ENCODE measurements at regions not wholly inside any gene's neighbourhood (a gene's known extent, or its start where the extent isn't known, plus 50 kb on each side); places are given as distances from the start of the nearest gene placed in this dataset.

- TF ChIP-seq POLR2A (IDR thresholded peaks at IDR 0.05): no peak
- TF ChIP-seq, protein P1, sequence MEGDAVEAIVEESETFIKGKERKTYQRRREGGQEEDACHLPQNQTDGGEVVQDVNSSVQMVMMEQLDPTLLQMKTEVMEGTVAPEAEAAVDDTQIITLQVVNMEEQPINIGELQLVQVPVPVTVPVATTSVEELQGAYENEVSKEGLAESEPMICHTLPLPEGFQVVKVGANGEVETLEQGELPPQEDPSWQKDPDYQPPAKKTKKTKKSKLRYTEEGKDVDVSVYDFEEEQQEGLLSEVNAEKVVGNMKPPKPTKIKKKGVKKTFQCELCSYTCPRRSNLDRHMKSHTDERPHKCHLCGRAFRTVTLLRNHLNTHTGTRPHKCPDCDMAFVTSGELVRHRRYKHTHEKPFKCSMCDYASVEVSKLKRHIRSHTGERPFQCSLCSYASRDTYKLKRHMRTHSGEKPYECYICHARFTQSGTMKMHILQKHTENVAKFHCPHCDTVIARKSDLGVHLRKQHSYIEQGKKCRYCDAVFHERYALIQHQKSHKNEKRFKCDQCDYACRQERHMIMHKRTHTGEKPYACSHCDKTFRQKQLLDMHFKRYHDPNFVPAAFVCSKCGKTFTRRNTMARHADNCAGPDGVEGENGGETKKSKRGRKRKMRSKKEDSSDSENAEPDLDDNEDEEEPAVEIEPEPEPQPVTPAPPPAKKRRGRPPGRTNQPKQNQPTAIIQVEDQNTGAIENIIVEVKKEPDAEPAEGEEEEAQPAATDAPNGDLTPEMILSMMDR (IDR thresholded peaks at IDR 0.05): no peak
- Histone ChIP-seq H3K36me3 (no peaks in the 10 kb centered on the region), H3K9me3 (no peaks in the 10 kb centered on the region), H3K27ac (peak overlapping the region; percentile 57 to 94 (median 78)), H3K27me3 (peaks cover 0 to 15% (median 0%) of the 10 kb centered on the region in 9 donors), H3K4me3 (peak overlapping the region in 11 of 12 donors; percentile 10 to 71 (median 53)), H3K4me1 (peaks cover 0 to 20% (median 0%) of the 10 kb centered on the region in 12 donors)
- intact Hi-C loops (cut with DNase I): no loop called here
- WGBS, 4 donors: 49 to 63% (median 60%) methylated on average over 17 of the region's 17 CpGs
- DNase-seq: no peak
- peak in 3 of 4 donors; percentile 11 to 25 (median 18) for ATAC-seq
These were observed 1319.1 kb downstream of the TMEM121 start for GRCh38 chr14:106845286-106846087.

DNA sequence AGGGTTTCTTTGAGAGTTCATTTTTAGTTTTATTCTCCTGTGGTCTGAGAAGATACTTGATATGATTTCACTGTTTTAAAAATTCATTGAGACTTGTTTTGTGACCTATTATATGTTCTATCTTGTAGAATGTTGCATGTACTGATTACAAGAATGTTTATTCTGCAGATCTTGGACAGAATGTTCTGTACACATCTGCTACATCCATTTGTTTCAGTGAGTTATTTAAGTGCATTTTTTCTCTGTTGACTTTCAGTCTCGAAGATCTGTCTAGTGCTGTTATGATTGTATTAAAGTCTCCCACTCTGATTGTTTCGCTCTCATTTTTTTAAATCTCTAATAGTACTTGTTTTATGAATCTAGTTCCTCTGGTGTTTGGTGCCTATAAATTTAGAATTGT lies 1319.8 kb downstream of the TMEM121 start:
- ATAC-seq: peak in 3 of 4 donors; percentile 28 to 42 (median 33)

DNA sequence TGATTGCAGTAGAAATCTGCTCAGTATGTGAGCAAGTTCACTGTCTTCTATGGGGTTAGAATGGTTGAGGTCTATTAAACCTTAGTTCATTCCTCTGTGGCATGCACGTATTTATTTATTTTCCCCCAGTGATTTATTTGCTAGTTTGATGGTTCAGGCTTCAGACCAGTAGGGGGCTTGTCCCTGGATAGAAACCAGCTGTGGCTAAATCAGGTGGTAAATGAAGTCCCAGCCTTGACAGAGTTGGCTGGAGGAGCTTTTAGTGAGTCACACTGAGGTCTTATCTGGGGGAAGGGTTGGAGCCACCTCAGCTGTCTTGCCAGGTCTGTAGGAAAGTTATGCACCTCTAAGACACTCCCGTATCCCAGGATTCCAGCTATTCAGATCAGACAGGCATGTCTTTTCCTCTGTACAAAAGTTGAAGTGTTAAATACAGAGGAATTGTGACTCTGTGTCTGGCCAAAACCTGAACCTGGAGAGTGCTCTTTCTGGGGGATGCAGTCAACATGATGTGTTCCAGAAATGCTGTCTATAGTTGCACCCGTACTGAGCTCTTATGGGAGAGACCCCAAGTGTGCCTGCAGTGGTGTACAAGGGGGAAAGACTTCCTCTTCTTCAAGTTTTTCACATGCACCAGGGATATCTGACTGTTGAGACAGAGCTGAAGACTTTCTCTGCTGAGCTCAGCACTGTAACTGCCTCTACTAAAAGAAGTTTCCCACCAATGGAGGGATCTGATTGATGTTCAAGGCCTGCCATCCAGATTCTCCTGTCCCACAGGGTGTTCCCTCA lies 1322.1 kb downstream of the TMEM121 start:
- no peaks in the 10 kb centered on the region for H3K36me3 ChIP-seq
- 58 to 66% (median 63%) methylated on average over 3 of the region's 3 CpGs for WGBS, 4 donors
- DNase-seq (no peak), ATAC-seq (no peak)
- no peak for TF ChIP-seq POLR2A (IDR thresholded peaks at IDR 0.05)
- TF ChIP-seq, protein P1 (IDR thresholded peaks at IDR 0.05): peak in 2 of 12 donors; percentile 11 to 13
- intact Hi-C loops (cut with DNase I): no loop called here
- H3K4me3 ChIP-seq: no peak overlapping the region
- H3K9me3 ChIP-seq: no peaks in the 10 kb centered on the region
- H3K27ac ChIP-seq: no peak overlapping the region
- H3K4me1 ChIP-seq: peaks cover 0 to 15% (median 0%) of the 10 kb centered on the region in 12 donors
- H3K27me3 ChIP-seq: peaks cover 0 to 19% (median 0%) of the 10 kb centered on the region in 9 donors

More for the DNA sequence above, 1319.8 kb downstream of the TMEM121 start:
- Histone ChIP-seq H3K4me1 (peaks cover 0 to 20% (median 0%) of the 10 kb centered on the region in 12 donors), H3K9me3 (no peaks in the 10 kb centered on the region), H3K4me3 (peak overlapping the region in 1 of 12 donors; percentile 55), H3K36me3 (no peaks in the 10 kb centered on the region), H3K27me3 (peaks cover 0 to 15% (median 0%) of the 10 kb centered on the region in 9 donors), H3K27ac (peak overlapping the region; percentile 25 to 94 (median 78))
- TF ChIP-seq, protein P1 (IDR thresholded peaks at IDR 0.05): no peak
- TF ChIP-seq POLR2A (IDR thresholded peaks at IDR 0.05): no peak
- DNase-seq: no peak
- WGBS, 4 donors: 35 to 39% (median 37%) methylated on average over 2 of the region's 2 CpGs
- intact Hi-C loops (cut with DNase I): no loop called here

Data from heart left ventricle (tissue), 16 donors.